T-helper 17 cell (primary cell): ENCODE measurements at regions not wholly inside any gene's neighbourhood (a gene's known extent, or its start where the extent isn't known, plus 50 kb on each side); places are given as distances from the start of the nearest gene placed in this dataset.

Source experiments
- ATAC-seq: fragments of 150-1000 bp; cut with Tn5 transposase; 2 replicates; pipeline ENCODE4 v1.10.0; 2021; ENCODE audit warnings: mild to moderate bottlenecking, moderate library complexity
- DNase-seq, 3 donors: peaks; one replicate each; pipeline versions ENCODE4 v3.0.0 to v3.0.0-alpha.2; 2020 to 2021
- H3K9me3 ChIP-seq: one replicate; pipeline ENCODE4 v1.7.0; 2013; ENCODE audit warnings: low read length, mild to moderate bottlenecking; ENCODE audit not compliant: control insufficient read depth, poor library complexity, severe bottlenecking
- H3K27ac Mint-ChIP-seq: one replicate; pipeline ENCODE4 v1.8.0; 2022; ENCODE audit warnings: mild to moderate bottlenecking, moderate library complexity, mixed read lengths
- H3K27me3 Mint-ChIP-seq: one replicate; pipeline ENCODE4 v1.8.0; 2022; ENCODE audit warnings: mixed read lengths
- H3K36me3 Mint-ChIP-seq: one replicate; pipeline ENCODE4 v1.8.0; 2022; ENCODE audit warnings: low read depth, mixed read lengths
- H3K4me1 Mint-ChIP-seq: one replicate; pipeline ENCODE4 v1.8.0; 2022; ENCODE audit warnings: mild to moderate bottlenecking, mixed read lengths
- H3K4me3 Mint-ChIP-seq: one replicate; pipeline ENCODE4 v1.8.0; 2022; ENCODE audit warnings: mild to moderate bottlenecking, moderate library complexity, mixed read lengths

- ATAC-seq (no peak), DNase-seq (no peak)
- Mint-ChIP-seq H3K27me3 (peaks cover 37% of the 10 kb centered on the region), H3K36me3 (no peaks in the 10 kb centered on the region), H3K4me3 (no peak overlapping the region), H3K4me1 (no peaks in the 10 kb centered on the region), H3K27ac (no peak overlapping the region)
- no peaks in the 10 kb centered on the region for H3K9me3 ChIP-seq
Measured at GRCh38 chr6:16921399-16922110, 160.3 kb upstream of the ATXN1 start.

GRCh38 chr6:16918586-16918985 lies 157.3 kb upstream of the ATXN1 start:
- Mint-ChIP-seq H3K36me3 (no peaks in the 10 kb centered on the region), H3K4me3 (no peak overlapping the region), H3K4me1 (no peaks in the 10 kb centered on the region), H3K27ac (no peak overlapping the region), H3K27me3 (peaks cover 27% of the 10 kb centered on the region)
- H3K9me3 ChIP-seq: no peaks in the 10 kb centered on the region
- no peak for DNase-seq
- ATAC-seq: no peak

DNA sequence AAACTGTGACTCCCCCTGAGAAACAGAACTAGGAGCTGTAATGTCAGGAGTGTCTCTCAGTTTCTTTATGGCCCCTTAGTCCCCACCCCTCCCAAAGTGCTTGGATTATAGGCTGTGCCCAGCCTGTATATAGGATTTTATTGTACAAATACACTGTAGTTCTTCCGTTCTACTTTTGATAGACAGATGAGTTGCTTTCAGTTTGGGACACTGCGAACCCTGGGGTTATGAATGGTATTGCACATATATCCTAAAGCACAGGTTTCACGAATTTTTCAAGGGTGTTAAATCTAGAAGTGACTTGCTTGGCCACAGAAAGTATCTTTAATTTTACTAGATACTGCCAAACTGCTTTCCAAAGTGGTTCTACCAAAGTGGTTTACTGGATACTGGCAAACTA lies 152.9 kb upstream of the ATXN1 start:
- Mint-ChIP-seq H3K27me3 (peaks cover 3% of the 10 kb centered on the region), H3K27ac (no peak overlapping the region), H3K36me3 (no peaks in the 10 kb centered on the region), H3K4me1 (no peaks in the 10 kb centered on the region), H3K4me3 (no peak overlapping the region)
- ATAC-seq (no peak), DNase-seq (no peak)
- no peaks in the 10 kb centered on the region for H3K9me3 ChIP-seq

- DNase-seq: no peak
- no peaks in the 10 kb centered on the region for H3K4me1 Mint-ChIP-seq
- ATAC-seq: no peak
- H3K36me3 Mint-ChIP-seq: no peaks in the 10 kb centered on the region
- no peak overlapping the region for H3K4me3 Mint-ChIP-seq
- H3K27ac Mint-ChIP-seq: no peak overlapping the region
- H3K27me3 Mint-ChIP-seq: peaks cover 5% of the 10 kb centered on the region
- H3K9me3 ChIP-seq: no peaks in the 10 kb centered on the region
Measured at GRCh38 chr6:16912756-16913155, 151.5 kb upstream of the ATXN1 start.

GRCh38 chr6:16911088-16911487 lies 149.8 kb upstream of the ATXN1 start:
- peaks cover 16% of the 10 kb centered on the region for H3K27me3 Mint-ChIP-seq
- H3K4me1 Mint-ChIP-seq: no peaks in the 10 kb centered on the region
- ATAC-seq: no peak
- H3K9me3 ChIP-seq: no peaks in the 10 kb centered on the region
- DNase-seq: no peak
- H3K4me3 Mint-ChIP-seq: no peak overlapping the region
- no peak overlapping the region for H3K27ac Mint-ChIP-seq
- peaks cover 3% of the 10 kb centered on the region for H3K36me3 Mint-ChIP-seq

GRCh38 chr6:16909658-16910360 lies 148.5 kb upstream of the ATXN1 start:
- ATAC-seq: no peak
- H3K4me3 Mint-ChIP-seq: no peak overlapping the region

GRCh38 chr6:16907991-16908390 lies 146.7 kb upstream of the ATXN1 start:
- Mint-ChIP-seq H3K27ac (no peak overlapping the region), H3K36me3 (peaks cover 3% of the 10 kb centered on the region), H3K4me3 (no peak overlapping the region), H3K4me1 (no peaks in the 10 kb centered on the region), H3K27me3 (peaks cover 44% of the 10 kb centered on the region)
- DNase-seq (no peak), ATAC-seq (no peak)
- no peaks in the 10 kb centered on the region for H3K9me3 ChIP-seq

More at GRCh38 chr6:16909658-16910360, 148.5 kb upstream of the ATXN1 start:
- DNase-seq: no peak
- peaks cover 3% of the 10 kb centered on the region for H3K36me3 Mint-ChIP-seq
- no peaks in the 10 kb centered on the region for H3K4me1 Mint-ChIP-seq
- H3K27me3 Mint-ChIP-seq: peaks cover 27% of the 10 kb centered on the region
- no peaks in the 10 kb centered on the region for H3K9me3 ChIP-seq
- no peak overlapping the region for H3K27ac Mint-ChIP-seq

GRCh38 chr6:16904957-16905356 lies 143.7 kb upstream of the ATXN1 start:
- no peak for ATAC-seq
- H3K36me3 Mint-ChIP-seq: peaks cover 3% of the 10 kb centered on the region
- no peak overlapping the region for H3K4me3 Mint-ChIP-seq
- no peak overlapping the region for H3K27ac Mint-ChIP-seq
- no peaks in the 10 kb centered on the region for H3K4me1 Mint-ChIP-seq
- peaks cover 62% of the 10 kb centered on the region for H3K27me3 Mint-ChIP-seq
- H3K9me3 ChIP-seq: no peaks in the 10 kb centered on the region
- no peak for DNase-seq

GRCh38 chr6:16903470-16903869 lies 142.2 kb upstream of the ATXN1 start:
- Mint-ChIP-seq H3K27ac (no peak overlapping the region), H3K27me3 (peaks cover 62% of the 10 kb centered on the region), H3K36me3 (peaks cover 3% of the 10 kb centered on the region), H3K4me1 (no peaks in the 10 kb centered on the region), H3K4me3 (no peak overlapping the region)
- no peak for ATAC-seq
- no peaks in the 10 kb centered on the region for H3K9me3 ChIP-seq
- DNase-seq: no peak

DNA sequence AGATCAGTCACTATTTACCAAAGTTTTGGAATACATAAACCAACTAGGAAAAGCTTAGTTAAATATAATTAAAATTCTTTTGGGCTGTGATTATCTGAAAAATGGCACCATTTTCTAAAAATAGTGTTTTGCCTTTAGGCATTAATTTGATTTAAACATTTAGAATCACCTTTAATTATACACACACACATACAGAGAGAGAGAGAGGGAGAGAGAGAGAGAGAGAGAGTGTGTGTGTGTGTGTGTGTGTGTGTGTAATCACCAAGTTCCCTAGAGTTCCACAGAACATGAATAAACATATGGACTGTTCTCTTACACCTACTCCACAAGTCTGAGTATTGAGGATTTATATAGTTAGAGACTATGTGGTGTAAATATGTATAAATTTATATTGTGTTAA lies 141.2 kb upstream of the ATXN1 start:
- Mint-ChIP-seq H3K36me3 (peaks cover 3% of the 10 kb centered on the region), H3K27me3 (peaks cover 55% of the 10 kb centered on the region), H3K4me1 (no peaks in the 10 kb centered on the region), H3K27ac (no peak overlapping the region), H3K4me3 (no peak overlapping the region)
- DNase-seq (no peak), ATAC-seq (no peak)
- H3K9me3 ChIP-seq: no peaks in the 10 kb centered on the region

DNA sequence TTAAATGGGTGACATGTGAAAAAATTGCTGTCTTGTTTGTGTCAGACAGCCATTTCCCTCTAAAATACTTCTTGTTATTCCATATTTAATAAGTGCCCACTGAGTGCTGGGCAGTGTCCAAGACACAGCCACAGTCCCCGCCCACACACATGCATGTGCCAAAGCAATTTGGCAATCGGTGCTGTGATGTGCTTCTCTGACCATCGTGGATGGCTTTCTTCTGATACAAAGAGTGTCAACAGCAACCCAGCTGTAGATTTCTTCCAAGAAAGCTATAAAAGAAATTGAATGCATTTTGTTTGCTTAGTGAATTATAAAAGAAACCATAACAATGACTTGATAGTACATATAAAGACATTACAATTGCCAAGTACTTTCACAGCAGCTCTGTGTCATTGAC lies 140.5 kb upstream of the ATXN1 start:
- H3K4me1 Mint-ChIP-seq: no peaks in the 10 kb centered on the region

DNA sequence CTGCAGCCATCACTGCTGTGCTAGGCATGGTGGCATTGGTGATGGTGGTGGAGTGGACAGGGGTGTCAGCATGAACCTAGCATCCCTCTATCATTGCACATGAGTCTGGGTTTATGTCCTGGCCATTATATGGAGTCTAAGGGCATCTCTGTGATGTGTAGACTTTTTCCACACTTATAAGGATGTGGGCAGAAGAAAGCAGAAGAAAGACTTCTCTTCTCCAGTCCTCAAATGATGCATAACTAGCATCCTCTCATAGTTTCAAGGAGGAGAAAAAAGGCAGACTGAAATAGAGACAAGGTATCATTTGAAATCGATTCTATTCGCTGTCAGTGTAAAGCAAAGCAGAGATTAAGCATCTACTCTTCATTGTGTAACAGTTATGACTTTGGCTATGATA lies 140.0 kb upstream of the ATXN1 start:
- DNase-seq: no peak
- no peaks in the 10 kb centered on the region for H3K36me3 Mint-ChIP-seq
- no peak for ATAC-seq
- no peak overlapping the region for H3K4me3 Mint-ChIP-seq
- H3K4me1 Mint-ChIP-seq: no peaks in the 10 kb centered on the region
- no peaks in the 10 kb centered on the region for H3K9me3 ChIP-seq
- H3K27me3 Mint-ChIP-seq: peaks cover 55% of the 10 kb centered on the region
- no peak overlapping the region for H3K27ac Mint-ChIP-seq

More for the DNA sequence above, 140.5 kb upstream of the ATXN1 start:
- no peak overlapping the region for H3K4me3 Mint-ChIP-seq
- H3K27me3 Mint-ChIP-seq: peaks cover 56% of the 10 kb centered on the region
- ATAC-seq: no peak
- no peak for DNase-seq
- no peaks in the 10 kb centered on the region for H3K9me3 ChIP-seq
- peaks cover 3% of the 10 kb centered on the region for H3K36me3 Mint-ChIP-seq
- no peak overlapping the region for H3K27ac Mint-ChIP-seq

GRCh38 chr6:16898640-16899396 lies 137.6 kb upstream of the ATXN1 start:
- H3K9me3 ChIP-seq: no peaks in the 10 kb centered on the region
- H3K27me3 Mint-ChIP-seq: peaks cover 32% of the 10 kb centered on the region
- no peak overlapping the region for H3K4me3 Mint-ChIP-seq
- ATAC-seq: no peak
- DNase-seq: no peak
- H3K36me3 Mint-ChIP-seq: no peaks in the 10 kb centered on the region
- no peak overlapping the region for H3K27ac Mint-ChIP-seq
- H3K4me1 Mint-ChIP-seq: no peaks in the 10 kb centered on the region
